D721Med (cell line): ENCODE measurements at regions not wholly inside any gene's neighbourhood (a gene's known extent, or its start where the extent isn't known, plus 50 kb on each side); places are given as distances from the start of the nearest gene placed in this dataset.
A peak's percentile ranks its signal among the peaks of the same experiment; 100 is the strongest.

Experiments
- DNase-seq: peaks from one replicate; pipeline ENCODE4 v3.0.0; 2011; ENCODE audit warnings: low spot score; ENCODE audit not compliant: insufficient read length
- FAIRE-seq: peaks from 2 replicates; lab custom pipeline; 2011; peaks lifted over from hg19 to GRCh38; lab: Jason Lieb, UNC
- TF ChIP-seq, protein P1 (sequence below): IDR thresholded peaks from 2 replicates; pipeline ENCODE4 v1.5.1; 2012; ENCODE audit warnings: mild to moderate bottlenecking, control low read depth; ENCODE audit not compliant: insufficient read depth; ENCODE audit errors: missing control alignments

DNA sequence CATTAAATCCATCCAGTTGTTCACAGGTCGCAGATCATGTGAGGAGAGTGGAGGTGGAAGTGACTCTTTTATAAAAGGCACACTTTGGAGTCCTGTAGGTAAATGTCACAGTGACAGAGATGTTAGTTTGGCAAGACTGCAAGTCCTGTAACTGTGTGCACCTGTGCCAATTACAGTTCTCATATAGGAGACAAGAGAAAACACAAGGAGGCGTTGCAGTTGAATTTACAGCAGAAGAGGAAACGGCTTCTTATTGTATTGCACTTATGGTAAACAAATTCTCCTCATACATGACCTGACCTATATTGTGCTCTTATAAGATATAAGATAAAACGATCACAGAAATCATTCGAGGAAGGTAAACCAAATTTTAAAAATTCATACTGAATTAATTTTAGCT, 732.8 kb upstream of the SLC10A2 start:
- FAIRE-seq (no peak), DNase-seq (no peak)
- TF ChIP-seq, protein P1, sequence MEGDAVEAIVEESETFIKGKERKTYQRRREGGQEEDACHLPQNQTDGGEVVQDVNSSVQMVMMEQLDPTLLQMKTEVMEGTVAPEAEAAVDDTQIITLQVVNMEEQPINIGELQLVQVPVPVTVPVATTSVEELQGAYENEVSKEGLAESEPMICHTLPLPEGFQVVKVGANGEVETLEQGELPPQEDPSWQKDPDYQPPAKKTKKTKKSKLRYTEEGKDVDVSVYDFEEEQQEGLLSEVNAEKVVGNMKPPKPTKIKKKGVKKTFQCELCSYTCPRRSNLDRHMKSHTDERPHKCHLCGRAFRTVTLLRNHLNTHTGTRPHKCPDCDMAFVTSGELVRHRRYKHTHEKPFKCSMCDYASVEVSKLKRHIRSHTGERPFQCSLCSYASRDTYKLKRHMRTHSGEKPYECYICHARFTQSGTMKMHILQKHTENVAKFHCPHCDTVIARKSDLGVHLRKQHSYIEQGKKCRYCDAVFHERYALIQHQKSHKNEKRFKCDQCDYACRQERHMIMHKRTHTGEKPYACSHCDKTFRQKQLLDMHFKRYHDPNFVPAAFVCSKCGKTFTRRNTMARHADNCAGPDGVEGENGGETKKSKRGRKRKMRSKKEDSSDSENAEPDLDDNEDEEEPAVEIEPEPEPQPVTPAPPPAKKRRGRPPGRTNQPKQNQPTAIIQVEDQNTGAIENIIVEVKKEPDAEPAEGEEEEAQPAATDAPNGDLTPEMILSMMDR = no peak

DNA sequence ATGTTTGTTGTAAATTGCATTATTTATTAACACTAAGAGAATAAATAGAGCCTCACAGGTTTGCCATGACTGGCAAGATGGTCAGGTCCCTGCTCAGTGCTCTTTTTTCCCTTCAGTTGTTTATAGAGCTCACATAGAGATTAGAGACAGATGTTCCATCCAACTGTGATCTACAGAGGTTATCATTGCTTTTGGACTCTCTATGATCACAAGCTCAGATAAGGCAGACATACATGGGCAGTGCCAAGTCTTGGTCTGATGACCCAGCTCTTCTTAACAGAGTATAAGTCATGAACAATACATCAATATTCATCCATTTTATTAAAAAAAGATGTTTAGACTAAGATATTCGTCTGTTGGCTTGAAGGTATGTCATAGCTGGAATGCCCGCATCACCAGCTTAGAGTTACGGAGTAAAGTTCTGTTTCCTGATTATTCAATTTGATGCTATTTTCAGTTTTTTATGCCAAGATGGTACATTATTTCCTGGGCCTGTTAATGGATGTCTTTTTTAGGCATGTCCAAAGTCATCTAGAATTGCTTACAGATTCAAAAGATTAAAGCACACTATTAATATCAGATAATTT, 729.8 kb upstream of the SLC10A2 start:
- DNase-seq (no peak), FAIRE-seq (no peak)
- TF ChIP-seq, protein P1 = no peak

DNA sequence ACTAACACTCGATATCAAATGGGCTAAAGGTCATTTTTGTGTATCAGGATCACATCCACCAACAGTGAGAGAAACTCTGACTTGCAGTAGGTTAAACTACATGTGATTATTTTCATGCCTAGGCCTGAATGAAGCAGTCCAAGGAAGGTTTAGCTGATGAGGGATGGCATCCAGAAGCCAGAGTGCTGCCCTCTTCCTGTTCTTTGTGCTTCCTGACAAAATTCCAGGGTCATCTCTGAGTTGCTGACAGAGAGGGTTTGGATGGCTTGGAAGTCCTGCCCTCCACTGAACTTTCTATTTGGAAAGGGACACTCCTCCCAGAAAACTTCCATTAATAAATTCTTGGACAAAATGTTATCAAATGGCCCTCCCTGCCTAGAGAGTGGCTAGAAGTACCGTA, 728.3 kb upstream of the SLC10A2 start:
- TF ChIP-seq, protein P1 = no peak
- FAIRE-seq (no peak), DNase-seq (no peak)

DNA sequence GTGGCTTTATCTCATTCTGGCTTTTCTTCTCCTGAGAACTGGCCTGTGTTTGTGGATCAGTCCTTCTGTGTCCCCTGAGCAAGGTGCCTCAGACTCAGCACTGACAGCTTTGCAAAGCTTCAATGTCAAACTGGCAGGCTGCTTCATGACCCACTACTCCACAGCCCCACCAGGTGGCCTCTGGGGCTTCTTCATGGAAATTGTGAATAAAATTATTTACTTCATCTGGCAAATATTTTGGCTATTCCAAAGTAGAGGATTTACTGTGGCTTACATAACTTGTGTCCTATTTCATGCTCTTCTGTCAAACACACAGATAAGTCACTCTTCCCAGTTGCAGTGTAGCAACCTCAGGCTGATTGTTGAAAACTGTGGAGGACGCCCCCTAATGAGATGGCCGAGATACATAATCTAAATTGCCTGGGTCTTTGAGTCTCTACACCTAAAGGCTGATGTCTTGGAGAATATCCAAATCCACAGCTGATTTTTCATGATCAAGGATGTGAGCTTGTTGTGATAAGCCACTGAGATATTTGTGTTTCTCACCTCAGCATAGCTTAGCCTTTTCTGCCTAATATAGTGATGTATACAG, 721.9 kb upstream of the SLC10A2 start:
- TF ChIP-seq, protein P1 = no peak
- FAIRE-seq = no peak
- no peak for DNase-seq

DNA sequence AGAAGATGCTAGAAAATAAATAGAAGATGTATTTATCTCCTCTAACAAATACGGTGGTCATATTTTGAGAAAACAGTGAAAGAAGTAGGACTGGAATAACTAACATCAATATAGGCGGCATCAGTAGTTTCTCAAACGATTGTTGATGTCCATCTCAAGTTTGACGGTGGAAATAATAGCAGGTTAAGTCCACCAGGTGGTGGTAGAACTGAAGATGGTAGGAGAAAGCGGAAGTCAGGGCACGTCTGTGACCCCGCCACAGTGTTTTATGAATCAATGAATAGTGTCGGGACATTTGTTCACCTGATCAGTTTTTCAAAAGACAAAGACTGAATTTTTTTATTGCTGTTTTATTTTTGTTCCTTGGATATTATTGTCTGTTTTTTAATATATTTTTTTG, 706.4 kb upstream of the SLC10A2 start:
- TF ChIP-seq, protein P1 = peak; percentile 15
- FAIRE-seq (no peak), DNase-seq (no peak)

DNA sequence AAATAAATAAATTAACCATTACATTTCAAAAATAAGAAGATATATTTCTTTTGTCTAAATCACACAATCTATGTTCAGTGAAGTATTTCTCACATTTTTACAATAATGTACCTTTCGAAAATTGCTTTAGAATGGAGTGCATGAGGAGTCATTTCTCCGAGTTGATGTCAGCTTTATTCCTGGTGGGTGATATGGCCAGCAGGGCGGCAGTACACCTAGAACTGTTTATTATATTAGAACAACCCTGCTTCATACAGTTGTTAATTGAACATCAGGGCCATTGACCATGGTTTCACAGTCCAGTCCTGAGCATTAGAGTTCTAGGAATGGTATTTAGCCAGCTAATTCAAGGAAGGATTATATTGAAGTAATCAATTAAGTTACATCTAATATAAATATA, 696.3 kb upstream of the SLC10A2 start:
- FAIRE-seq (no peak), DNase-seq (no peak)
- TF ChIP-seq, protein P1 = no peak

DNA sequence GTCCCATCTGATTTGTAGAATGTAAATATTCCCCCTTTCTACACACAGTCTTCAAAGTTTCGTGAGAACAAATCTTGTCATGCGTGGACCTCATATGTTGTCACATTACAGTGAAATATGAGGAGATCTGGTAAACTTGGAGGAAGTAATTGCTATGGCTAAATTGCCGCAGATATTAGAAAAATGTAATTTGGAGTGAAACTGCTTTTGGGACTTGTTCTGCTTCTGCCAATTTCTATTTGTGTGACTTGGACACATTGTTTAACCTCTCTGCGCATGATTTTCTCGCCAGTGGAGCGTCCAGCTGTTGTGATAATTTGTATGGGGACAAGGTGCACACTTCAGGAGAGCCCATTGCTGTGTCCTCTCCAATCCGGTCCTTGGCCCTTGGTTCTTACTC, 693.1 kb upstream of the SLC10A2 start:
- TF ChIP-seq, protein P1 = no peak
- no peak for FAIRE-seq

More for the DNA sequence above, 693.1 kb upstream of the SLC10A2 start:
- no peak for DNase-seq
